CD14-positive monocyte (primary cell): ENCODE measurements at regions not wholly inside any gene's neighbourhood (a gene's known extent, or its start where the extent isn't known, plus 50 kb on each side); places are given as distances from the start of the nearest gene placed in this dataset.

Source experiments
- DNase-seq, 3 donors: peaks; one replicate each; pipeline ENCODE4 v3.0.0-alpha.2; 2011 to 2022
- H2AFZ ChIP-seq: 2 replicates; pipeline ENCODE4 v1.6.0; 2012; ENCODE audit warnings: mild to moderate bottlenecking, low read depth, low read length, inconsistent platforms; ENCODE audit not compliant: insufficient read depth, poor library complexity, severe bottlenecking
- H3K27ac ChIP-seq, 2 donors: 1 replicate in 1 of 2; 2 replicates in 1 of 2; pipeline ENCODE4 v1.5.1; 2012 to 2013; ENCODE audit warnings: low read length in 2 of 2, control low read depth in 1 of 2, inconsistent platforms in 1 of 2, low read depth in 1 of 2, mild to moderate bottlenecking in 1 of 2
- H3K27me3 ChIP-seq, 2 donors: one replicate each; pipeline versions ENCODE4 v1.6.0 to v1.6.1; 2011 to 2013; ENCODE audit warnings: low read length in 2 of 2; ENCODE audit not compliant: control insufficient read depth in 2 of 2, insufficient read depth in 2 of 2
- H3K36me3 ChIP-seq, 2 donors: replicated peaks in 1 of 2; 1 replicate in 1 of 2; 2 replicates in 1 of 2; pipeline versions ENCODE4 v1.5.1 to v1.6.1; 2012 to 2013; ENCODE audit warnings: low read length in 2 of 2, control low read depth in 1 of 2, inconsistent platforms in 1 of 2, mild to moderate bottlenecking in 1 of 2; ENCODE audit not compliant: insufficient read depth in 2 of 2, control insufficient read depth in 1 of 2
- H3K4me1 ChIP-seq, 2 donors: 1 replicate in 1 of 2; 2 replicates in 1 of 2; pipeline versions ENCODE4 v1.5.1 to v1.6.1; 2012 to 2013; ENCODE audit warnings: low read length in 2 of 2, control low read depth in 1 of 2, inconsistent platforms in 1 of 2, mild to moderate bottlenecking in 1 of 2, moderate library complexity in 1 of 2; ENCODE audit not compliant: insufficient read depth in 2 of 2, control insufficient read depth in 1 of 2
- H3K4me2 ChIP-seq: replicated peaks from 2 replicates; pipeline ENCODE3; 2012; ENCODE audit warnings: low read length, moderate library complexity, mild to moderate bottlenecking; ENCODE audit not compliant: poor library complexity, severe bottlenecking; ENCODE audit errors: extremely low read depth
- H3K4me3 ChIP-seq, 3 experiments: fragments of 200-600 bp in 1 of 3; sonication (generic) in 1 of 3; replicated peaks in 1 of 3; 1 replicate in 2 of 3; 2 replicates in 1 of 3; pipeline ENCODE4 v1.5.1; 2011 to 2013; ENCODE audit warnings: low read length in 3 of 3, mild to moderate bottlenecking in 3 of 3, control low read depth in 2 of 3, low read depth in 2 of 3, inconsistent platforms in 1 of 3, moderate library complexity in 1 of 3
- H3K79me2 ChIP-seq: 2 replicates; pipeline ENCODE4 v1.6.0; 2012; ENCODE audit warnings: mild to moderate bottlenecking, control low read depth, inconsistent platforms, low read length, moderate library complexity; ENCODE audit not compliant: insufficient read depth
- H3K9ac ChIP-seq: 2 replicates; pipeline ENCODE4 v1.6.0; 2017; ENCODE audit warnings: low read length, mild to moderate bottlenecking; ENCODE audit not compliant: insufficient read depth, poor library complexity, severe bottlenecking
- H3K9me3 ChIP-seq, 2 donors: replicated peaks in 1 of 2; 1 replicate in 1 of 2; 2 replicates in 1 of 2; pipeline versions ENCODE4 v1.5.1 to v1.6.1; 2012 to 2013; ENCODE audit warnings: low read length in 2 of 2, control low read depth in 1 of 2; ENCODE audit not compliant: control insufficient read depth in 1 of 2, insufficient read depth in 1 of 2
- H4K20me1 ChIP-seq: 2 replicates; pipeline ENCODE4 v1.6.0; 2012; ENCODE audit warnings: mild to moderate bottlenecking, low read length, control low read depth, moderate library complexity; ENCODE audit not compliant: insufficient read depth
- H3K27ac Mint-ChIP-seq, 7 donors: one replicate each; pipeline ENCODE4 v1.8.0; 2020; ENCODE audit warnings: mild to moderate bottlenecking in 7 of 7, mixed read lengths in 7 of 7, moderate library complexity in 6 of 7, inconsistent platforms in 2 of 7
- H3K27me3 Mint-ChIP-seq, 3 donors: one replicate each; pipeline ENCODE4 v1.8.0; 2021 to 2022; ENCODE audit warnings: low read depth in 3 of 3, mild to moderate bottlenecking in 3 of 3, mixed read lengths in 3 of 3, moderate library complexity in 3 of 3, inconsistent platforms in 1 of 3
- H3K36me3 Mint-ChIP-seq, 2 donors: one replicate each; pipeline ENCODE4 v1.8.0; 2020; ENCODE audit warnings: mixed read lengths in 2 of 2, inconsistent platforms in 1 of 2, mild to moderate bottlenecking in 1 of 2
- H3K4me1 Mint-ChIP-seq: one replicate; pipeline ENCODE4 v1.8.0; 2020; ENCODE audit warnings: mild to moderate bottlenecking, mixed read lengths
- H3K4me3 Mint-ChIP-seq, 2 donors: one replicate each; pipeline ENCODE4 v1.8.0; 2020; ENCODE audit warnings: mild to moderate bottlenecking in 2 of 2, mixed read lengths in 2 of 2, moderate library complexity in 1 of 2
- H3K9me3 Mint-ChIP-seq, 7 donors: one replicate each; pipeline ENCODE4 v1.8.0; 2020 to 2022; ENCODE audit warnings: mixed read lengths in 7 of 7, mild to moderate bottlenecking in 6 of 7, moderate library complexity in 6 of 7, inconsistent platforms in 2 of 7
- CTCF ChIP-seq: fragments of 200-600 bp; IDR thresholded peaks from one replicate; pipeline ENCODE4 v1.8.0; 2022; ENCODE audit warnings: antibody characterized with exemption, mild to moderate bottlenecking
- WGBS: methylation state at CpG from one replicate; pipeline ENCODE4 v1.1.5; 2013; ENCODE audit warnings: missing lambda C conversion rate; ENCODE audit not compliant: insufficient coverage; 5-methylcytosine and 5-hydroxymethylcytosine counted together
- intact Hi-C, 2 donors: fragments of 100-400 bp; cut with micrococcal nuclease; formaldehyde crosslinking; loops; one replicate each; pipeline versions ENCODE4 v1.15.0 to v1.15.1; 2023

DNA sequence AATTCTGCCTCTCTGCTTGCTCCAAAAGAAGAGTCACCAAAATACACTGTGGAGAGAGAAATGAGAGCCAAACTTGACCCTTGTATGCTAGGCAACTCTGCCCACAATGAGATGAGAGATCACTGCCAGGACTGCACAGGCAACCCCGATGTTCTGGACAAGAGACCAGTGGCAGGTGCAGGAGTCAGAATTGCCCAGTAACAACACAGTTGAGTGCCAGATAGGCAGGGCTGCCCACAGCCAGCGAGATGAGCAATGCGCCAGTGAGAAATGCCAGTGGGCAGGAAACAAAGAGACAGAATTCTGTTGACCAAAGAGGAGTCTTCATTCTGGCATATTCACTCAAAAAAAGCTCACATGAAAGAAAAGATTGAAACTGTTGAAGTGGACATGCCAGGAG, 570.7 kb downstream of the CAAP1 start:
- no peak overlapping the region for H2AFZ ChIP-seq
- H3K4me1 ChIP-seq: no peaks in the 10 kb centered on the region
- TF ChIP-seq CTCF: no peak
- H3K36me3 Mint-ChIP-seq: no peaks in the 10 kb centered on the region
- H3K9ac ChIP-seq: no peak overlapping the region
- H3K4me1 Mint-ChIP-seq: no peaks in the 10 kb centered on the region
- 97% methylated on average over 3 of the region's 3 CpGs for WGBS
- intact Hi-C loops: no loop called here
- no peaks in the 10 kb centered on the region for H3K79me2 ChIP-seq
- no peaks in the 10 kb centered on the region for H3K9me3 ChIP-seq
- H3K9me3 Mint-ChIP-seq: no peaks in the 10 kb centered on the region
- no peaks in the 10 kb centered on the region for H4K20me1 ChIP-seq
- H3K27me3 ChIP-seq: no peaks in the 10 kb centered on the region
- H3K4me3 ChIP-seq: no peak overlapping the region
- H3K36me3 ChIP-seq: no peaks in the 10 kb centered on the region
- DNase-seq: no peak
- no peak overlapping the region for H3K27ac ChIP-seq
- H3K27ac Mint-ChIP-seq: no peak overlapping the region
- H3K27me3 Mint-ChIP-seq: no peaks in the 10 kb centered on the region
- no peak overlapping the region for H3K4me3 Mint-ChIP-seq
- H3K4me2 ChIP-seq: no peak overlapping the region

DNA sequence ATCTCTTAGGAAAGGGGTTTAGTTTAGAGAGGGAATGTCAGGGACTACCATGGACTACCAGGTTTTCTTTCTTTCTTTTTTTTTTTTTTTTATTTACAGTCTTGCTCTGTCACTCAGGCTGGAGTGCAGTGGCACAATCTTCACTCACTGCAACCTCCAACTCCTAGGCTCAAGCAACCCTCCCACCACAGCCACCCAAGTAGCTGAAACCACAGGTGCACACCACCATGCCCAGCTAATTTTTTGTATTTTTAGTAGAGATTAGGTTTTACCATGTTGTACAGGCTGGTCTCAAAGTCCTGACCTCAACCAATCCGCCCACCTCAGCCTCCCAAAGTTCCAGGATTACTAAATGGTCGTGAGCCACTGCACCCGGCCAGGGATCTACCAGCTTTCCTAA, 572.7 kb downstream of the CAAP1 start:
- no peak overlapping the region for H3K4me3 Mint-ChIP-seq

More for the DNA sequence above, 572.7 kb downstream of the CAAP1 start:
- Mint-ChIP-seq H3K27ac (no peak overlapping the region), H3K36me3 (no peaks in the 10 kb centered on the region), H3K9me3 (no peaks in the 10 kb centered on the region), H3K27me3 (no peaks in the 10 kb centered on the region), H3K4me1 (no peaks in the 10 kb centered on the region)
- Histone ChIP-seq H3K4me3 (no peak overlapping the region), H3K27me3 (no peaks in the 10 kb centered on the region), H2AFZ (no peak overlapping the region), H3K79me2 (no peaks in the 10 kb centered on the region), H3K9me3 (no peaks in the 10 kb centered on the region), H3K27ac (no peak overlapping the region), H3K4me2 (no peak overlapping the region), H4K20me1 (no peaks in the 10 kb centered on the region), H3K9ac (no peak overlapping the region), H3K4me1 (no peaks in the 10 kb centered on the region), H3K36me3 (no peaks in the 10 kb centered on the region)
- DNase-seq: no peak
- WGBS: no CpG with 5 or more reads among the region's 3 CpGs
- intact Hi-C loops: no loop called here
- TF ChIP-seq CTCF: no peak
